ENCODE measurements at regions not wholly inside any gene's neighbourhood (a gene's known extent, or its start where the extent isn't known, plus 50 kb on each side); places are given as distances from the start of the nearest gene placed in this dataset.

DNA sequence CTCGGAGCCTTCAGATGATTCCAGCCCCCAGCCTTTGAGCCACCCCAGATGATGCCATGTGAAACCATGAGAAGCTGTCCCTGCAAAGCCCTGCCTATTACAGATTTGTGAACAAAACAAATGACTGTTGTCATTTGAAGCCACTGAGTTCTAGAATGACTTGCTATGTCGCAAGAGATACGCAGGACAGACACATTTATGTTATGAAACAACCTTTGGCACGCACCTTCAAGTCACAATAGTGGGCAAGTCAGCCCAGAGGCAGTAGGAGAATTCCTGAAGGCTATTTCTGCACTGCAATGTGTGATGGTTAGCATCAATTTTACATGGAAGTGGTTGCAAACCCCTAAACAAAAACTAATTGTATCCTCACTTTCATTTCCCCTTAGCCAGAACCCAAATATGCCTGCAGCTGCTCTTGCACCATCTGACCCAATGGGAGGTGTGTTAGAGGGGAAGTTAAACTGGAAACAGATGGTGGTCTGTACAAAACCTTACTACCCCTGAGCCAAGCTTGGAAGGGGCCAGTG is 174.4 kb upstream of the ATP6AP2 start:
- Histone ChIP-seq H3K9me3 (no peaks in the 10 kb centered on the region), H3K4me3 (no peak overlapping the region), H3K27me3 (replicated peaks; ENCODE audit: insufficient read depth) (no peaks in the 10 kb centered on the region), H3K36me3 (no peaks in the 10 kb centered on the region), H3K27ac (no peak overlapping the region), H3K4me1 (replicated peaks) (no peaks in the 10 kb centered on the region)
- 50% methylated on average over 3 of the region's 4 CpGs for WGBS
- no peak for DNase-seq (ENCODE audit: low spot score)
- TF ChIP-seq CTCF (IDR thresholded peaks at IDR 0.05) (no peak), POLR2AphosphoS5 (IDR thresholded peaks at IDR 0.05) (no peak), POLR2A (IDR thresholded peaks at IDR 0.05) (no peak)
- intact Hi-C loops (cut with DNase I), result no loop called here

DNA sequence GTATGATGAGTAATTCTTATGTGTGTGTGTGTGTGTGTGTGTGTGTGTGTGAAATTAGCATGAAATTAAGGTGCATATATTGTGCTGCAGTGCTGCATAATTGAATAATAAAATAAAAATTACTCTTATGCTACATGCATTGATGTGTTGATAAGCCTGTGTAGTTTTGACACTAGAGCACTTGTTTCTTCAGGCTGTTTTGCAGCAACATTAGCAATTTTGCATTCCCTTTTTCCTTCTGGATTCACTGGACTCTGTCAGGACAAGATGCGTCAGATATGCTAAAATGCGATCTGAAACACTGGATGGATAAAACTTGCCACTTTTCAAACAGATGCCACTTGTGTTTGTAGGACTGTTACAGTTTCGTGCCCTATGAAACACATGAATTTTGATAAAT is 175.4 kb upstream of the ATP6AP2 start:
- DNase-seq (ENCODE audit: low spot score), result no peak
- no peaks in the 10 kb centered on the region for H3K9me3 ChIP-seq
- TF ChIP-seq POLR2A (IDR thresholded peaks at IDR 0.05) (no peak), CTCF (IDR thresholded peaks at IDR 0.05) (no peak), POLR2AphosphoS5 (IDR thresholded peaks at IDR 0.05) (no peak)
- H3K27me3 ChIP-seq (replicated peaks; ENCODE audit: insufficient read depth), result no peaks in the 10 kb centered on the region
- intact Hi-C loops (cut with DNase I), result no loop called here
- H3K4me3 ChIP-seq, result no peak overlapping the region
- no peaks in the 10 kb centered on the region for H3K36me3 ChIP-seq
- 98% methylated on average over 3 of the region's 3 CpGs for WGBS
- no peaks in the 10 kb centered on the region for H3K4me1 ChIP-seq (replicated peaks)
- no peak overlapping the region for H3K27ac ChIP-seq

DNA sequence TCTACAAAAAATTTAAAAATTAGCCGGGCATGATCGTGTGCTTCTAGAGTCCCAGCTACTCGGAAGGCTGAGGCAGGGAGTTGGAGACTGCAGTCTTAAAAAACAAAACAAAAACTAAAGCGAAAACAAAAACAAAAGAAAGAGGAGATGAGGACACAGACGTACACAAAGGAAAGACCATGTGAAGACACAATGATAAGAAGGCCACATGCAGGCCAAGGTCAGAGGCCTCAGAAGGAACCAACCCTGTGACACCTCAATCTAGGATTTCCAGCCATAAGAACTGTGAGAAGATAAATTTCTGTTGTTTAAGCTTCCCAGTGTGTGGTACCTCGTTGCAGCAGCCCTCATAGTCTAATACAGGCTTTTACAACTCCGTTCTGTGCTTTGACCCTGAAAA is 177.0 kb upstream of the ATP6AP2 start:
- no peaks in the 10 kb centered on the region for H3K4me1 ChIP-seq (replicated peaks)
- intact Hi-C loops (cut with DNase I), result no loop called here
- no peaks in the 10 kb centered on the region for H3K9me3 ChIP-seq
- no peak for TF ChIP-seq POLR2AphosphoS5 (IDR thresholded peaks at IDR 0.05)
- no peak for TF ChIP-seq CTCF (IDR thresholded peaks at IDR 0.05)
- no peak for TF ChIP-seq POLR2A (IDR thresholded peaks at IDR 0.05)
- no peak overlapping the region for H3K4me3 ChIP-seq
- DNase-seq (ENCODE audit: low spot score), result no peak
- H3K27ac ChIP-seq, result no peak overlapping the region
- 89% methylated on average over 7 of the region's 7 CpGs for WGBS
- no peaks in the 10 kb centered on the region for H3K27me3 ChIP-seq (replicated peaks; ENCODE audit: insufficient read depth)
- no peaks in the 10 kb centered on the region for H3K36me3 ChIP-seq

GRCh38 chrX:40402831-40403533 is 177.8 kb upstream of the ATP6AP2 start:
- TF ChIP-seq CTCF (IDR thresholded peaks at IDR 0.05) (no peak), POLR2AphosphoS5 (IDR thresholded peaks at IDR 0.05) (peak; percentile 8)
- intact Hi-C loops (cut with DNase I), result no loop called here
- Histone ChIP-seq H3K36me3 (no peaks in the 10 kb centered on the region), H3K4me3 (no peak overlapping the region), H3K9me3 (no peaks in the 10 kb centered on the region), H3K27me3 (replicated peaks; ENCODE audit: insufficient read depth) (no peaks in the 10 kb centered on the region), H3K4me1 (replicated peaks) (no peaks in the 10 kb centered on the region), H3K27ac (no peak overlapping the region)
- peak; percentile 14 for DNase-seq (ENCODE audit: low spot score)
- 18% methylated on average over 12 of the region's 12 CpGs for WGBS

GRCh38 chrX:40395102-40395501 is 185.7 kb upstream of the ATP6AP2 start:
- intact Hi-C loops (cut with DNase I), result no loop called here
- Histone ChIP-seq H3K4me1 (replicated peaks) (no peaks in the 10 kb centered on the region), H3K27ac (no peak overlapping the region), H3K4me3 (no peak overlapping the region), H3K27me3 (replicated peaks; ENCODE audit: insufficient read depth) (no peaks in the 10 kb centered on the region), H3K36me3 (no peaks in the 10 kb centered on the region), H3K9me3 (no peaks in the 10 kb centered on the region)
- no peak for TF ChIP-seq POLR2A (IDR thresholded peaks at IDR 0.05)
- no peak for TF ChIP-seq CTCF (IDR thresholded peaks at IDR 0.05)
- no peak for TF ChIP-seq POLR2AphosphoS5 (IDR thresholded peaks at IDR 0.05)
- WGBS, result 79% methylated on average over 2 of the region's 2 CpGs
- no peak for DNase-seq (ENCODE audit: low spot score)
